ENCODE measurements at regions not wholly inside any gene's neighbourhood (a gene's known extent, or its start where the extent isn't known, plus 50 kb on each side); places are given as distances from the start of the nearest gene placed in this dataset.

DNA sequence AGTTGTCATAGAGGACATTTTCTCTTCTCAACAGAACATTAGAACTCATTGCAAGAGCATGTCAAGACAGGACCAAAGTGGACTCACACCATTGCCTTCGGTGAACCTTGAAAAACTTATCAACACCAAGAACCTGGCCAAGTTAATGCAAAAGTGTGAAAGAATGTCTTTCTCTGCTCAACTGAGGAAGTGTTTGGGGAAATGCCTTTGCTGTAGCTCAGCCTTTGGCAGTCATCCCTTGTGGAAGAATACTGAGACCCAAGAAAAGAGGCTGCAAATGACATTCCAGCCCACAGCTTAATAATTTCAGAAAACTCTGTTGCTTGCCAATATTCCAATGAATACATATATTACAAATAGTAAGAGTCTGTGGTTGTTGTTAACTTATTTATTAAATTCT lies 728.8 kb upstream of the PIK3C3 start:
- Histone ChIP-seq H3K27me3 (no peaks in the 10 kb centered on the region), H3K36me3 (no peaks in the 10 kb centered on the region), H3K9me3 (no peaks in the 10 kb centered on the region), H3K27ac (no peak overlapping the region), H3K4me3 (no peak overlapping the region), H3K4me1 (no peaks in the 10 kb centered on the region)
- no peak for DNase-seq
- TF ChIP-seq, protein P1, sequence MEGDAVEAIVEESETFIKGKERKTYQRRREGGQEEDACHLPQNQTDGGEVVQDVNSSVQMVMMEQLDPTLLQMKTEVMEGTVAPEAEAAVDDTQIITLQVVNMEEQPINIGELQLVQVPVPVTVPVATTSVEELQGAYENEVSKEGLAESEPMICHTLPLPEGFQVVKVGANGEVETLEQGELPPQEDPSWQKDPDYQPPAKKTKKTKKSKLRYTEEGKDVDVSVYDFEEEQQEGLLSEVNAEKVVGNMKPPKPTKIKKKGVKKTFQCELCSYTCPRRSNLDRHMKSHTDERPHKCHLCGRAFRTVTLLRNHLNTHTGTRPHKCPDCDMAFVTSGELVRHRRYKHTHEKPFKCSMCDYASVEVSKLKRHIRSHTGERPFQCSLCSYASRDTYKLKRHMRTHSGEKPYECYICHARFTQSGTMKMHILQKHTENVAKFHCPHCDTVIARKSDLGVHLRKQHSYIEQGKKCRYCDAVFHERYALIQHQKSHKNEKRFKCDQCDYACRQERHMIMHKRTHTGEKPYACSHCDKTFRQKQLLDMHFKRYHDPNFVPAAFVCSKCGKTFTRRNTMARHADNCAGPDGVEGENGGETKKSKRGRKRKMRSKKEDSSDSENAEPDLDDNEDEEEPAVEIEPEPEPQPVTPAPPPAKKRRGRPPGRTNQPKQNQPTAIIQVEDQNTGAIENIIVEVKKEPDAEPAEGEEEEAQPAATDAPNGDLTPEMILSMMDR (IDR thresholded peaks at IDR 0.05): no peak
- TF ChIP-seq EP300 (IDR thresholded peaks at IDR 0.05): no peak
- TF ChIP-seq POLR2A (IDR thresholded peaks at IDR 0.05): no peak
- no peak for TF ChIP-seq POLR2AphosphoS5 (IDR thresholded peaks at IDR 0.05)
- 61 to 76% methylated on average over 1 of the region's 1 CpG for WGBS, 2 donors
- no peak for ATAC-seq (ENCODE audit: low FRiP score in 2 of 2)

DNA sequence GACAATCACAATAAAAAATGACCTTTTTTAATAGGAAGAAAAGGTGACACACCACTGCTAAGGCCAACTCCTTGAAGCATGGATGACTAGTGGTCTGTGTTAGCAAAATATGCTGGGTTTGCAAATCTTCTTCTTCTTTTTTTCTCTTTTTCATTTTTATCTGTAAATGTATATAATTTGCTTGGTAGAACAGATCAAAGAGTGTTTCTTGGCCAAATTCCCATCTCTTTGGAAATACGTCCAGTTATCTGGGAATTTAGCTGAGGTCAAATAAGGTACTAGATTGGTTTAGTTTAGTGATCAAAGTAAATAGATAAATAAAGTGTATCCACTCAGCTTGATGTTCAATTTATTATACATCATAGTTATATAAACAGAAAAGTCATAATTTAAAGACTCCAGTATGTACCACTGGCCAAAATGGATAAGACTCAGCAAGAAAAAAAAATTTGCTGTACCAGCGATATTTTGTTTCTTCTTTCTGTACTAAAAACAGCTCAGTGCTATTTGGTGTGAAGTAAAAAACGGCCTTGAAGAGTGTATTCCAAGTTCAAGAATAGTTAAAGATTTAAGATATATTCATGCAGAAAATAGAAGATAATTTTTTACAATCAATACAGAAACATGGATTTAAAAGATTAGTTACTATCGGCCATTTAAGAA lies 738.6 kb upstream of the PIK3C3 start:
- Histone ChIP-seq H3K27ac (no peak overlapping the region), H3K27me3 (no peaks in the 10 kb centered on the region), H3K36me3 (no peaks in the 10 kb centered on the region), H3K4me1 (no peaks in the 10 kb centered on the region), H3K4me3 (no peak overlapping the region), H3K9me3 (no peaks in the 10 kb centered on the region)
- whole genome bisulfite sequencing, 2 donors: 62 to 66% methylated on average over 4 of the region's 4 CpGs
- no peak for TF ChIP-seq POLR2A (IDR thresholded peaks at IDR 0.05)
- TF ChIP-seq, protein P1 (IDR thresholded peaks at IDR 0.05): no peak
- ATAC-seq (ENCODE audit: low FRiP score in 2 of 2) (no peak), DNase-seq (no peak)

DNA sequence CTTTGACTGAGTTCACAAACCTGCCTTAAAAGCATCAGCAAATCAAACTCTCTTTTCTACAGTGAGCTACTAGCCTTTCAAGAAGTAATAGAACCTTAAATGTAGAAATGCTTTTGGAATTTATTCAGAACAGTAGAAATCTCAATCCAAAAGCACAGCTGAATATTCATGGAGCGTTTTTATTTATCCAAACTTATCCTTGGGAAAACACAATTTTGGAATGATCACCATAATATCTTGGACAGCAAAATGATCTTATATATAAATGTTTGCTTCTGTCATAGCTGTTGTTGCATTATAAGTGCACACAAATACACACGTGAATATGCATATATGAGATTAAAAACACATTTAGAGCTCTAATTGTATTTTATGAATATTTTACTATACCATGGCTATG lies 747.3 kb upstream of the PIK3C3 start:
- DNase-seq (no peak), ATAC-seq (ENCODE audit: low FRiP score in 2 of 2) (no peak)
- no peaks in the 10 kb centered on the region for H3K4me1 ChIP-seq
- TF ChIP-seq, protein P1 (IDR thresholded peaks at IDR 0.05): no peak
- TF ChIP-seq POLR2A (IDR thresholded peaks at IDR 0.05): no peak
- no peak for TF ChIP-seq EP300 (IDR thresholded peaks at IDR 0.05)
- TF ChIP-seq POLR2AphosphoS5 (IDR thresholded peaks at IDR 0.05): no peak
- H3K27ac ChIP-seq: no peak overlapping the region
- no peaks in the 10 kb centered on the region for H3K27me3 ChIP-seq
- no peaks in the 10 kb centered on the region for H3K36me3 ChIP-seq
- WGBS, 2 donors: 74 to 75% methylated on average over 2 of the region's 2 CpGs
- H3K4me3 ChIP-seq: no peak overlapping the region
- H3K9me3 ChIP-seq: no peaks in the 10 kb centered on the region

DNA sequence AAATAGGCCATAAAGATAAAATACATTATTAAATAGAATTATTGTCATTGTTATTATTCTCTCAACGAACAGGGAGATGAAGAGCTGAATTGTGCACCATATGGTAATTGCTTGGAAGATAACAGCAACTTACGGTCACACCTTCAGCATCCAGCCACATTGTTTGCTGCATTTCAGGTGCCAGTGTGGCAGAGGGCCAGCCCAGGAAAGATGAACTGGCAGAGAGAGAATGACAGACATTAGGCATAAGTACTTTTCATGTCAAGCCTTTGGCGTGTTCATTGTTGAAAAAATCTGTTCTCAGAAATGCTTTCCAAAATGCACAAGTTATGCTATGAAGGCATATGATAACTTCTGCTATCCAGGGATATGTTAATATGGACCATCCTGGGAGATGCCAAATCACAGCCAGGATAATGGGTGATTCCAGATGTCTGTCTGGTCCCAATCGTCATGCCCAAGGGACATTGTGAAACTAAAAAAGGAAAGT lies 748.6 kb upstream of the PIK3C3 start:
- Histone ChIP-seq H3K9me3 (no peaks in the 10 kb centered on the region), H3K4me3 (no peak overlapping the region), H3K36me3 (no peaks in the 10 kb centered on the region), H3K27ac (no peak overlapping the region), H3K4me1 (no peaks in the 10 kb centered on the region), H3K27me3 (no peaks in the 10 kb centered on the region)
- ATAC-seq (ENCODE audit: low FRiP score in 2 of 2) (no peak), DNase-seq (no peak)
- 73 to 80% methylated on average over 4 of the region's 4 CpGs for WGBS, 2 donors
- no peak for TF ChIP-seq POLR2A (IDR thresholded peaks at IDR 0.05)
- no peak for TF ChIP-seq EP300 (IDR thresholded peaks at IDR 0.05)
- no peak for TF ChIP-seq POLR2AphosphoS5 (IDR thresholded peaks at IDR 0.05)
- TF ChIP-seq, protein P1 (IDR thresholded peaks at IDR 0.05): no peak

DNA sequence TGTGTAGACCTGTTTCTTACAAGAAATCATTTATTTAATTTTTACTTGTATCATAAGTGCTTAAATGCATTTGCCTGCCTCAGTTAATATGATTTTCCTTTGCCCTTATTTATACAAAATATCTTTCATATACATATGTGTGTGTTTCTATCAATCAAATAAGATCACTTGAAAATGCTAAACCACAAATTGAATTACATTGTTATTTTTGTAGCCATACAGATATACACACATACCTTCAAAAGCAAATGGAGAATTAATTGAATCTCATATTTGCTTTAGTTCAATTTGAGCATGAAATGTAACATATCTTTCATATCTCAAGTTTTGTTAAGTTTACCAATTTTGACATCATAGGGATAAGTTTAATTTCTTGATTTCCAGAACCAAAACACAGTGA lies 755.8 kb upstream of the PIK3C3 start:
- Histone ChIP-seq H3K27ac (no peak overlapping the region), H3K36me3 (no peaks in the 10 kb centered on the region), H3K27me3 (no peaks in the 10 kb centered on the region), H3K4me1 (no peaks in the 10 kb centered on the region), H3K4me3 (no peak overlapping the region), H3K9me3 (no peaks in the 10 kb centered on the region)
- no peak for DNase-seq
- TF ChIP-seq POLR2AphosphoS5 (IDR thresholded peaks at IDR 0.05): no peak
- TF ChIP-seq EP300 (IDR thresholded peaks at IDR 0.05): no peak
- TF ChIP-seq, protein P1 (IDR thresholded peaks at IDR 0.05): no peak
- TF ChIP-seq POLR2A (IDR thresholded peaks at IDR 0.05): no peak
- no peak for ATAC-seq (ENCODE audit: low FRiP score in 2 of 2)
